HL-60 (cell line): ENCODE measurements at regions not wholly inside any gene's neighbourhood (a gene's known extent, or its start where the extent isn't known, plus 50 kb on each side); places are given as distances from the start of the nearest gene placed in this dataset.

Experiments
- DNase-seq, 2 experiments: peaks; one replicate each; pipeline ENCODE4 v3.0.0-alpha.2; 2010 to 2020; ENCODE audit warnings: low read depth in 1 of 2, low spot score in 1 of 2
- H3K27ac ChIP-seq: fragments of 250-450 bp; sonication (Bioruptor Pico); replicated peaks from 2 replicates; pipeline ENCODE4 v1.5.1; 2020; ENCODE audit warnings: mild to moderate bottlenecking, moderate library complexity
- H3K27me3 ChIP-seq: fragments of 250-450 bp; sonication (Bioruptor Pico); 2 replicates; pipeline ENCODE4 v1.5.1; 2021; ENCODE audit warnings: mild to moderate bottlenecking, moderate library complexity; ENCODE audit not compliant: insufficient read depth, poor library complexity, severe bottlenecking
- H3K4me3 ChIP-seq: replicated peaks from 2 replicates; pipeline ENCODE4 v1.5.1; 2011; ENCODE audit warnings: mild to moderate bottlenecking, control low read depth, low read length; ENCODE audit not compliant: insufficient read depth
- GABPA ChIP-seq: IDR thresholded peaks from 2 replicates; pipeline ENCODE4 v1.6.1; 2012; ENCODE audit warnings: low read depth
- POLR2AphosphoS5 ChIP-seq: IDR thresholded peaks from 2 replicates; pipeline ENCODE4 v1.6.1; 2012; ENCODE audit warnings: low read depth
- REST ChIP-seq: IDR thresholded peaks from 2 replicates; pipeline ENCODE4 v1.6.1; 2012; ENCODE audit warnings: low read depth; ENCODE audit not compliant: insufficient replicate concordance
- SPI1 ChIP-seq: IDR thresholded peaks from 2 replicates; pipeline ENCODE4 v1.6.1; 2012; ENCODE audit warnings: low read depth, mild to moderate bottlenecking, borderline replicate concordance
- TF ChIP-seq, protein P1 (sequence below): IDR thresholded peaks from one replicate; pipeline ENCODE4 v1.5.1; 2011; ENCODE audit warnings: low read length, control low read depth, inconsistent platforms; ENCODE audit not compliant: insufficient read depth

DNA sequence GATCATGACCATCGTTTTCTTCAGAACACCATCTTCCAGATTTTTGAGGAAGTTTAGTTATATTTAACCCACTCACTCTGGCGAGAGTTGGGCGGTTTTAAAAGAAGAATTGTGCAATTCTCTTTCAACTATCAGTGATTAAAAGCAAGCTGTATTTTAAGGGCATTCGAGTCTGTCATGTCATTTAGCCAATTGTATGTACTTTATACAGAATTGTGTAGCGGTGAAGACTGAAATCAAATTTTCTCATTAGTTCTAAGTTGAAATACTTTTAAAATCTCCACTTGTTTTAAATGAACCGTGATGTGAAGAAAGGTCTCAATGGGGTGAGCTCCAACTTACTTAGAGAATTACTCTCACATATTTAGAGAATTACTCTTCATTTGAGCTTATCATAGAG, 214.6 kb upstream of the DTNA start:
- peak overlapping the region; percentile 13 for H3K4me3 ChIP-seq
- H3K27me3 ChIP-seq, result peaks cover 34% of the 10 kb centered on the region
- no peak overlapping the region for H3K27ac ChIP-seq
- DNase-seq, result peak; percentile 13 to 55
- no peak for TF ChIP-seq REST
- TF ChIP-seq, protein P1, sequence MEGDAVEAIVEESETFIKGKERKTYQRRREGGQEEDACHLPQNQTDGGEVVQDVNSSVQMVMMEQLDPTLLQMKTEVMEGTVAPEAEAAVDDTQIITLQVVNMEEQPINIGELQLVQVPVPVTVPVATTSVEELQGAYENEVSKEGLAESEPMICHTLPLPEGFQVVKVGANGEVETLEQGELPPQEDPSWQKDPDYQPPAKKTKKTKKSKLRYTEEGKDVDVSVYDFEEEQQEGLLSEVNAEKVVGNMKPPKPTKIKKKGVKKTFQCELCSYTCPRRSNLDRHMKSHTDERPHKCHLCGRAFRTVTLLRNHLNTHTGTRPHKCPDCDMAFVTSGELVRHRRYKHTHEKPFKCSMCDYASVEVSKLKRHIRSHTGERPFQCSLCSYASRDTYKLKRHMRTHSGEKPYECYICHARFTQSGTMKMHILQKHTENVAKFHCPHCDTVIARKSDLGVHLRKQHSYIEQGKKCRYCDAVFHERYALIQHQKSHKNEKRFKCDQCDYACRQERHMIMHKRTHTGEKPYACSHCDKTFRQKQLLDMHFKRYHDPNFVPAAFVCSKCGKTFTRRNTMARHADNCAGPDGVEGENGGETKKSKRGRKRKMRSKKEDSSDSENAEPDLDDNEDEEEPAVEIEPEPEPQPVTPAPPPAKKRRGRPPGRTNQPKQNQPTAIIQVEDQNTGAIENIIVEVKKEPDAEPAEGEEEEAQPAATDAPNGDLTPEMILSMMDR, result no peak
- TF ChIP-seq POLR2AphosphoS5, result no peak
- TF ChIP-seq SPI1, result no peak
- no peak for TF ChIP-seq GABPA

- H3K27me3 ChIP-seq, result peaks cover 4% of the 10 kb centered on the region
- H3K27ac ChIP-seq, result no peak overlapping the region
- no peak overlapping the region for H3K4me3 ChIP-seq
- TF ChIP-seq POLR2AphosphoS5 (no peak), REST (no peak), GABPA (no peak), SPI1 (no peak)
- TF ChIP-seq, protein P1, result no peak
- DNase-seq, result no peak
These were observed 208.5 kb upstream of the DTNA start for GRCh38 chr18:34501553-34501952.

DNA sequence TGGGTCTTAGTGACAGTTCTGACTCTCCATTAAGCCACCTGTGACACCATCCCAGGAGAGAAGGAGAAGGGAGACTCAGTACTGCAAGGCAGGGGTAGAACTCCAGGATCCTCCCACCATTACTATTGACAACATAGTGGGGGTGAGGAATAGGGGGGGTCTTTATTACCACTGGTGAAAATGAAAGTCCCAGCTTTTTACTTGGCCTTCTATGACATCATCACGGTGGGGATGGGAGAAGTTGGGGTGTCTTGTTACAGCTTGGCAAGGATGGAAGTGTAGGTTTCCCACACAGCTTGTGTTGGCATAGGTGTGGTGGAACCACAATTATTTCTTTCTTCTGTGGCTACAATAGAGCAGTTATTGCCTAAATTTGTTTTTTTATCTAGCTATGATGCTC, 203.9 kb upstream of the DTNA start:
- Histone ChIP-seq H3K4me3 (no peak overlapping the region), H3K27me3 (no peaks in the 10 kb centered on the region), H3K27ac (no peak overlapping the region)
- TF ChIP-seq REST (no peak), POLR2AphosphoS5 (no peak), SPI1 (no peak), GABPA (no peak)
- TF ChIP-seq, protein P1, result no peak
- DNase-seq, result no peak
